HepG2 (cell line): ENCODE measurements at regions not wholly inside any gene's neighbourhood (a gene's known extent, or its start where the extent isn't known, plus 50 kb on each side); places are given as distances from the start of the nearest gene placed in this dataset.

ENCODE experiments used
- ATAC-seq: fragments of 200-7000 bp; cut with Tn5 transposase; 3 replicates; pipeline ENCODE4 v1.9.1; 2020; ENCODE audit warnings: mild to moderate bottlenecking, moderate library complexity
- BruUV-seq: library from RNA; stranded (reverse); fragments of 400-500 nt; replicated peaks from 2 replicates; lab custom pipeline; 2021; lab: Mats Ljungman, UMichigan
- CTCF ChIA-PET: fragments of 300-600 bp; formaldehyde crosslinking; extraction: SDS; loops from one replicate; lab custom pipeline; 2021; ENCODE audit warnings: low total read pairs, inconsistent platforms, low intra/inter-chr PET ratio; lab: Yijun Ruan, JAX
- POLR2A ChIA-PET: fragments of 350-600 bp; sonication (Branson Sonifier 250); formaldehyde crosslinking; loops from one replicate; lab custom pipeline; 2020; ENCODE audit warnings: antibody characterized with exemption, inconsistent platforms; lab: Yijun Ruan, JAX
- DNase-seq: peaks from one replicate; pipeline ENCODE4 v3.0.0-alpha.2; 2015; ENCODE audit warnings: low spot score
- FAIRE-seq: peaks from 3 replicates; lab custom pipeline; 2011; peaks lifted over from hg19 to GRCh38; lab: Jason Lieb, UNC
- H2AFZ ChIP-seq: one replicate; pipeline ENCODE4 v1.6.1; 2011; ENCODE audit warnings: low read length, inconsistent platforms
- H3K27ac ChIP-seq: fragments of 300-600 bp; 3 replicates; pipeline ENCODE4 v1.8.0; 2011; ENCODE audit warnings: mixed run types, mild to moderate bottlenecking, mixed read lengths, low read length, inconsistent platforms; ENCODE audit not compliant: insufficient read depth; ENCODE audit errors: extremely low read length
- H3K27me3 ChIP-seq, 2 experiments: fragments of 200-600 bp in 1 of 2; 2 replicates in 1 of 2; 3 replicates in 1 of 2; pipeline versions ENCODE4 v1.6.0 to v1.8.0; 2011; ENCODE audit warnings: low read length in 2 of 2, mild to moderate bottlenecking in 2 of 2, moderate library complexity in 2 of 2, inconsistent platforms in 1 of 2; ENCODE audit not compliant: insufficient read depth in 2 of 2, control insufficient read depth in 1 of 2
- H3K36me3 ChIP-seq, 2 experiments: fragments of 200-600 bp in 1 of 2; replicated peaks in 1 of 2; 2 replicates in 1 of 2; 3 replicates in 1 of 2; pipeline versions ENCODE4 v1.5.1 to v1.8.0; 2011; ENCODE audit warnings: low read length in 2 of 2, inconsistent platforms in 1 of 2; ENCODE audit not compliant: insufficient read depth in 2 of 2, control insufficient read depth in 1 of 2
- H3K4me1 ChIP-seq: 2 replicates; pipeline ENCODE4 v1.5.1; 2012; ENCODE audit warnings: low read length, inconsistent platforms; ENCODE audit not compliant: insufficient read depth
- H3K4me2 ChIP-seq: 2 replicates; pipeline ENCODE4 v1.6.0; 2011; ENCODE audit warnings: low read depth, low read length, inconsistent platforms
- H3K4me3 ChIP-seq, 3 experiments: fragments of 200-600 bp in 1 of 3; sonication (generic), shearing (Covaris generic) in 1 of 3; replicated peaks in 1 of 3; 2 replicates each; pipeline ENCODE4 v1.5.1; 2011 to 2016; ENCODE audit warnings: low read length in 3 of 3, inconsistent platforms in 2 of 3, low read depth in 2 of 3, mild to moderate bottlenecking in 2 of 3, control low read depth in 1 of 3, mixed read lengths in 1 of 3; ENCODE audit not compliant: insufficient read depth in 1 of 3
- H3K79me2 ChIP-seq: one replicate; pipeline ENCODE4 v1.6.1; 2011; ENCODE audit warnings: low read length, inconsistent platforms; ENCODE audit not compliant: insufficient read depth
- H3K9ac ChIP-seq: 2 replicates; pipeline ENCODE4 v1.6.0; 2011; ENCODE audit warnings: mild to moderate bottlenecking, low read depth, low read length, inconsistent platforms; ENCODE audit not compliant: insufficient read depth
- H3K9me3 ChIP-seq: 2 replicates; pipeline ENCODE4 v1.5.1; 2012; ENCODE audit warnings: mild to moderate bottlenecking, low read length
- H4K20me1 ChIP-seq: 2 replicates; pipeline ENCODE4 v1.6.0; 2011; ENCODE audit warnings: inconsistent platforms, mild to moderate bottlenecking, low read length, moderate library complexity; ENCODE audit not compliant: insufficient read depth
- CBFB ChIP-seq: sonication (generic); formaldehyde crosslinking; IDR thresholded peaks from 2 replicates; pipeline ENCODE4 v1.4.0; 2020; ENCODE audit warnings: missing genetic modification reagents
- MYPOP ChIP-seq: sonication (generic); formaldehyde crosslinking; IDR thresholded peaks from 2 replicates; pipeline ENCODE4 v1.8.1; 2023; ENCODE audit warnings: mild to moderate bottlenecking, moderate library complexity, missing genetic modification reagents
- NFKBIZ ChIP-seq: IDR thresholded peaks from 2 replicates; pipeline ENCODE4 v1.6.1; 2018; ENCODE audit warnings: missing genetic modification reagents, missing compliant biosample characterization
- NFYC ChIP-seq: IDR thresholded peaks from 2 replicates; pipeline ENCODE4 v1.6.1; 2016; ENCODE audit warnings: missing genetic modification reagents, missing compliant biosample characterization
- RAD21 ChIP-seq: fragments of 450-650 bp; formaldehyde crosslinking; IDR thresholded peaks from 2 replicates; pipeline ENCODE4 v1.5.0; 2020; ENCODE audit warnings: mild to moderate bottlenecking
- RNF219 ChIP-seq: sonication (generic); formaldehyde crosslinking; IDR thresholded peaks from 2 replicates; pipeline ENCODE4 v1.5.0; 2020; ENCODE audit warnings: mild to moderate bottlenecking, missing genetic modification reagents
- SMYD3 ChIP-seq: sonication (generic); formaldehyde crosslinking; IDR thresholded peaks from 2 replicates; pipeline ENCODE4 v1.8.1; 2023; ENCODE audit warnings: mild to moderate bottlenecking, missing genetic modification reagents
- TEF ChIP-seq: sonication (generic); formaldehyde crosslinking; IDR thresholded peaks from 2 replicates; pipeline ENCODE4 v1.5.0; 2020; ENCODE audit warnings: missing genetic modification reagents
- TFE3 ChIP-seq: IDR thresholded peaks from 2 replicates; pipeline ENCODE4 v1.6.1; 2016
- ZNF451 ChIP-seq: sonication (generic); formaldehyde crosslinking; IDR thresholded peaks from 2 replicates; pipeline ENCODE4 v1.5.0; 2020; ENCODE audit warnings: mild to moderate bottlenecking, missing genetic modification reagents
- ZNF501 ChIP-seq: sonication (generic); formaldehyde crosslinking; IDR thresholded peaks from 2 replicates; pipeline ENCODE4 v1.5.1; 2020; ENCODE audit warnings: mild to moderate bottlenecking, moderate library complexity, missing genetic modification reagents
- ZZZ3 ChIP-seq: sonication (generic); formaldehyde crosslinking; IDR thresholded peaks from 2 replicates; pipeline ENCODE4 v1.4.0; 2020; ENCODE audit warnings: missing genetic modification reagents, mild to moderate bottlenecking, borderline replicate concordance
- WGBS: methylation state at CpG from one replicate; pipeline ENCODE4 v1.1.6; 2017; ENCODE audit warnings: low lambda C conversion rate; 5-methylcytosine and 5-hydroxymethylcytosine counted together
- in situ Hi-C: cut with HindIII; loops from 2 replicates; pipeline ENCODE4 v1.10.0; 2017; ENCODE audit warnings: low pct_unique_long_range_greater_than_20kb; ENCODE audit not compliant: extremely low pct_ligation_motif_present
- intact Hi-C: fragments of 100-400 bp; cut with micrococcal nuclease; formaldehyde crosslinking; loops from one replicate; pipeline ENCODE4 v1.10.0; 2022; ENCODE audit not compliant: unreplicated experiment
- TF ChIP-seq, protein P1 (sequence below): sonication (generic); formaldehyde crosslinking; IDR thresholded peaks from 2 replicates; pipeline ENCODE4 v1.4.0; 2020; ENCODE audit warnings: mild to moderate bottlenecking, low read depth, missing genetic modification reagents
- TF ChIP-seq, protein P2 (sequence below): sonication (generic); formaldehyde crosslinking; IDR thresholded peaks from 2 replicates; pipeline ENCODE4 v1.8.0; 2022; ENCODE audit warnings: missing genetic modification reagents, mild to moderate bottlenecking, inconsistent platforms, borderline replicate concordance
- TF ChIP-seq, protein P3 (sequence below): sonication (generic); formaldehyde crosslinking; IDR thresholded peaks from 2 replicates; pipeline ENCODE4 v1.9.0; 2021; ENCODE audit warnings: missing genetic modification reagents, borderline replicate concordance

DNA sequence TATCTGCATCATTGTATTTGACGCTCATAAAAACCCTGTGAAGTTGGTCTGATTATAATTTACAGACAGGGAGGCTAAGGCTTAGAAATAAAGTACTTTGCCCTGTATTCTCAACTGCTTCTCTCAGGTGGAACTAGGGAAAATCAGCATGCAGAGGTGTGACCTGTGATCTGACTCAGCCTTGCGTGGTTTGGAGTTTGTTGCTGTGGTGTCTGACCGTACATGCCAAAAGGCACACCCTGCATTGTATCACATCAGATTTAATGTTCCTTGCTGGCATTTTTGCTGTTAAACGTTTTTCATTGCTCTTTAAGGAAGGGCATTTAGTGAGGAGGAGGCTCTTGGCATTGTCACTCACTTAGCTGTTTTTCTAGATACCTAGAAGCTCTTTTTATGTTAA is 58.8 kb upstream of the C1QTNF9B start:
- H3K4me2 ChIP-seq: no peak overlapping the region
- no peaks in the 10 kb centered on the region for H3K9me3 ChIP-seq
- 1% methylated on average over 4 of the region's 4 CpGs for WGBS
- BruUV-seq: no TSS peak
- ChIA-PET CTCF (no interaction called here), POLR2A (no interaction called here)
- H3K79me2 ChIP-seq: no peaks in the 10 kb centered on the region
- ATAC-seq (no peak), DNase-seq (no peak), FAIRE-seq (no peak)
- intact Hi-C loops: no loop called here
- H3K27ac ChIP-seq: no peak overlapping the region
- H3K27me3 ChIP-seq: 0 out of 5 replicates have a peak, but pooled peaks cover 1 to 9% of the 10 kb centered on the region in 2 experiments
- H3K4me3 ChIP-seq: no peak overlapping the region
- H2AFZ ChIP-seq: no peak overlapping the region
- H3K9ac ChIP-seq: no peak overlapping the region
- no peaks in the 10 kb centered on the region for H3K36me3 ChIP-seq
- H4K20me1 ChIP-seq: no peaks in the 10 kb centered on the region
- in situ Hi-C loops: no loop called here
- TF ChIP-seq SMYD3 (no peak), TFE3 (CRISPR knock-in tag) (no peak), RNF219 (CRISPR knock-in tag) (no peak), TEF (no peak), NFYC (CRISPR knock-in tag) (no peak), ZZZ3 (CRISPR knock-in tag) (no peak), MYPOP (CRISPR knock-in tag) (no peak), CBFB (CRISPR knock-in tag) (no peak), ZNF501 (no peak), NFKBIZ (CRISPR knock-in tag) (no peak), ZNF451 (no peak), RAD21 (CRISPR knock-in tag) (no peak)
- TF ChIP-seq, protein P1, sequence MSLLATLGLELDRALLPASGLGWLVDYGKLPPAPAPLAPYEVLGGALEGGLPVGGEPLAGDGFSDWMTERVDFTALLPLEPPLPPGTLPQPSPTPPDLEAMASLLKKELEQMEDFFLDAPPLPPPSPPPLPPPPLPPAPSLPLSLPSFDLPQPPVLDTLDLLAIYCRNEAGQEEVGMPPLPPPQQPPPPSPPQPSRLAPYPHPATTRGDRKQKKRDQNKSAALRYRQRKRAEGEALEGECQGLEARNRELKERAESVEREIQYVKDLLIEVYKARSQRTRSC: no peak
- TF ChIP-seq, protein P2, sequence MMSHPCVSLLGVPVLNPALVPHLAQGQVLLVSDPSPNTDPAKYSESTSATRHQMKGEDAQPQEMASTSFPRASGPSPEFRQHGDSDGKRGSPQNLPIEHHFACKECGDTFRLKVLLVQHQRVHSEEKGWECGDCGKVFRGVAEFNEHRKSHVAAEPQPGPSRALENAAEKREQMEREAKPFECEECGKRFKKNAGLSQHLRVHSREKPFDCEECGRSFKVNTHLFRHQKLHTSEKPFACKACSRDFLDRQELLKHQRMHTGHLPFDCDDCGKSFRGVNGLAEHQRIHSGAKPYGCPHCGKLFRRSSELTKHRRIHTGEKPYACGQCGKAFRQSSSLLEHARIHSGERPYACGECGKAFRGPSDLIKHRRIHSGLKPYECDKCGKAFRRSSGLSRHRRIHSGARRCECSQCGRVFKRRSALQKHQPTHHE (CRISPR knock-in tag): no peak
- TF ChIP-seq, protein P3, sequence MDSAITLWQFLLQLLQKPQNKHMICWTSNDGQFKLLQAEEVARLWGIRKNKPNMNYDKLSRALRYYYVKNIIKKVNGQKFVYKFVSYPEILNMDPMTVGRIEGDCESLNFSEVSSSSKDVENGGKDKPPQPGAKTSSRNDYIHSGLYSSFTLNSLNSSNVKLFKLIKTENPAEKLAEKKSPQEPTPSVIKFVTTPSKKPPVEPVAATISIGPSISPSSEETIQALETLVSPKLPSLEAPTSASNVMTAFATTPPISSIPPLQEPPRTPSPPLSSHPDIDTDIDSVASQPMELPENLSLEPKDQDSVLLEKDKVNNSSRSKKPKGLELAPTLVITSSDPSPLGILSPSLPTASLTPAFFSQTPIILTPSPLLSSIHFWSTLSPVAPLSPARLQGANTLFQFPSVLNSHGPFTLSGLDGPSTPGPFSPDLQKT (CRISPR knock-in tag): no peak
- no peaks in the 10 kb centered on the region for H3K4me1 ChIP-seq
